Mucosa of descending colon (tissue), 3 donors: ENCODE measurements at regions not wholly inside any gene's neighbourhood (a gene's known extent, or its start where the extent isn't known, plus 50 kb on each side); places are given as distances from the start of the nearest gene placed in this dataset.

Experiments
- ATAC-seq: fragments of 200-7000 bp; cut with Tn5 transposase; one replicate; pipeline ENCODE4 v1.9.1; 2020; ENCODE audit warnings: mild to moderate bottlenecking, moderate library complexity
- DNase-seq, 3 donors: peaks; one replicate each; pipeline ENCODE4 v3.0.0-alpha.2; 2020
- H3K36me3 ChIP-seq: fragments of 200-600 bp; one replicate; pipeline ENCODE4 v1.8.0; 2021; ENCODE audit warnings: low read depth, mild to moderate bottlenecking
- H3K4me1 ChIP-seq: fragments of 200-600 bp; one replicate; pipeline ENCODE4 v1.8.0; 2021; ENCODE audit warnings: low read depth, mild to moderate bottlenecking
- H3K4me3 ChIP-seq: fragments of 200-600 bp; one replicate; pipeline ENCODE4 v1.8.0; 2021; ENCODE audit warnings: mild to moderate bottlenecking
- H3K9me3 ChIP-seq: fragments of 200-600 bp; one replicate; pipeline ENCODE4 v1.8.0; 2021; ENCODE audit warnings: mild to moderate bottlenecking
- intact Hi-C, 2 donors: fragments of 100-400 bp; cut with DNase I in 1 of 2; cut with micrococcal nuclease in 1 of 2; formaldehyde crosslinking; loops; one replicate each; pipeline versions ENCODE4 v1.11.0 to v1.11.1; 2022; cut with DNase I, micrococcal nuclease
- TF ChIP-seq, protein P1 (sequence below): fragments of 200-600 bp; IDR thresholded peaks from one replicate; pipeline ENCODE4 v1.8.0; 2022; ENCODE audit warnings: antibody characterized with exemption, mild to moderate bottlenecking
- donor health status: DM: no; HTN: no; CAD: no; lungs with moderate emphysema.
- donor health status: DM: no; HTN: no; CAD: no.
- donor health status: DM: no; HTN: yes; CAD: no.

- DNase-seq = no peak
- no peaks in the 10 kb centered on the region for H3K36me3 ChIP-seq
- intact Hi-C loops = no loop called here
- no peaks in the 10 kb centered on the region for H3K4me1 ChIP-seq
- TF ChIP-seq, protein P1, sequence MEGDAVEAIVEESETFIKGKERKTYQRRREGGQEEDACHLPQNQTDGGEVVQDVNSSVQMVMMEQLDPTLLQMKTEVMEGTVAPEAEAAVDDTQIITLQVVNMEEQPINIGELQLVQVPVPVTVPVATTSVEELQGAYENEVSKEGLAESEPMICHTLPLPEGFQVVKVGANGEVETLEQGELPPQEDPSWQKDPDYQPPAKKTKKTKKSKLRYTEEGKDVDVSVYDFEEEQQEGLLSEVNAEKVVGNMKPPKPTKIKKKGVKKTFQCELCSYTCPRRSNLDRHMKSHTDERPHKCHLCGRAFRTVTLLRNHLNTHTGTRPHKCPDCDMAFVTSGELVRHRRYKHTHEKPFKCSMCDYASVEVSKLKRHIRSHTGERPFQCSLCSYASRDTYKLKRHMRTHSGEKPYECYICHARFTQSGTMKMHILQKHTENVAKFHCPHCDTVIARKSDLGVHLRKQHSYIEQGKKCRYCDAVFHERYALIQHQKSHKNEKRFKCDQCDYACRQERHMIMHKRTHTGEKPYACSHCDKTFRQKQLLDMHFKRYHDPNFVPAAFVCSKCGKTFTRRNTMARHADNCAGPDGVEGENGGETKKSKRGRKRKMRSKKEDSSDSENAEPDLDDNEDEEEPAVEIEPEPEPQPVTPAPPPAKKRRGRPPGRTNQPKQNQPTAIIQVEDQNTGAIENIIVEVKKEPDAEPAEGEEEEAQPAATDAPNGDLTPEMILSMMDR = no peak
- H3K4me3 ChIP-seq = no peak overlapping the region
- ATAC-seq = no peak
- H3K9me3 ChIP-seq = no peaks in the 10 kb centered on the region
Measured at GRCh38 chr4:67292636-67293035, 252.7 kb downstream of the CENPC start.

GRCh38 chr4:67292045-67292444 is 253.3 kb downstream of the CENPC start:
- DNase-seq = no peak
- H3K36me3 ChIP-seq = no peaks in the 10 kb centered on the region
- no peak overlapping the region for H3K4me3 ChIP-seq
- TF ChIP-seq, protein P1 = no peak
- no peaks in the 10 kb centered on the region for H3K4me1 ChIP-seq
- ATAC-seq = no peak
- intact Hi-C loops = no loop called here
- H3K9me3 ChIP-seq = no peaks in the 10 kb centered on the region

- Histone ChIP-seq H3K4me3 (no peak overlapping the region), H3K9me3 (no peaks in the 10 kb centered on the region), H3K36me3 (no peaks in the 10 kb centered on the region), H3K4me1 (no peaks in the 10 kb centered on the region)
- DNase-seq = no peak
- intact Hi-C loops = no loop called here
- TF ChIP-seq, protein P1 = no peak
- no peak for ATAC-seq
Measured at GRCh38 chr4:67291644-67292043, 253.7 kb downstream of the CENPC start.

DNA sequence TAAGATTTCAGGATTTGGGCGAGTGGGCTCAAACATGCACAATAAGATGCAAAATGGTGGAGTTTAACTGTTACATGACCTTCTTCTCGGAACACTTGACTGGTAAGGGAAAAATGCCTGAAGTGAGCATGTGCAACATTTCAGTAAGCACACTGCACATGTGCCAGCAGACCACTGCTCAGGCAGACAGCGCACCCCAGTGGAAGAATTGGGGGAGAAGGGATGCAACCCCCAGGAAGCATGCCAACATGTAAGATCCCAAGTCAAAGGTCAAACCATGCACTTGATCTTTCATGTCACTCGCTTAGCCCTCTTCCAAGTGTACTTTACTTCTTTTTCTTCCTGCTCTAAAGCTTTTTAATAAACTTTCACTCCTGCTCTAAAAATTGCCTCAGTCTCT is 256.3 kb downstream of the CENPC start:
- Histone ChIP-seq H3K4me1 (no peaks in the 10 kb centered on the region), H3K4me3 (no peak overlapping the region), H3K9me3 (no peaks in the 10 kb centered on the region), H3K36me3 (no peaks in the 10 kb centered on the region)
- TF ChIP-seq, protein P1 = no peak
- ATAC-seq = no peak
- DNase-seq = no peak
- intact Hi-C loops = no loop called here

DNA sequence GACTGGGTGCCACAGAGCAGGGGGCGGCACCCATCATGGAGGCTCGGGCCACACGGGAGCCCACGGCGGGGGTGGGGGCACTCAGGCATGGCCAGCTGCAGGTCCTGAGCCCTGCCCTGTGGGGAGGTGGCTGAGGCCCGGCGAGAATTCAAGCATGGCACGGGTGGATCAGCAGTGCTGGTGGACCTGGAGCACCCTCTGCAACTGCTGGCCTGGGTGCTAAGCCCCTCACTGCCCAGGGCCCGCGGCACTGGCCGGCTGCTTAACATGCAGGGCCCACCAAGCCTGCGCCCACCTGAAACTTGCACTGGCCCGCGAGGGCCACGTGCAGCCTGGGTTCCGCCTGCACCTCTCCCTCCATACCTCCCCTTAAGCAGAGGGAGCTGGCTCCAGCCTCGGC is 258.6 kb downstream of the CENPC start:
- DNase-seq = no peak
- intact Hi-C loops = no loop called here
- TF ChIP-seq, protein P1 = no peak
- ATAC-seq = no peak
- Histone ChIP-seq H3K4me3 (no peak overlapping the region), H3K36me3 (no peaks in the 10 kb centered on the region), H3K9me3 (no peaks in the 10 kb centered on the region), H3K4me1 (no peaks in the 10 kb centered on the region)

DNA sequence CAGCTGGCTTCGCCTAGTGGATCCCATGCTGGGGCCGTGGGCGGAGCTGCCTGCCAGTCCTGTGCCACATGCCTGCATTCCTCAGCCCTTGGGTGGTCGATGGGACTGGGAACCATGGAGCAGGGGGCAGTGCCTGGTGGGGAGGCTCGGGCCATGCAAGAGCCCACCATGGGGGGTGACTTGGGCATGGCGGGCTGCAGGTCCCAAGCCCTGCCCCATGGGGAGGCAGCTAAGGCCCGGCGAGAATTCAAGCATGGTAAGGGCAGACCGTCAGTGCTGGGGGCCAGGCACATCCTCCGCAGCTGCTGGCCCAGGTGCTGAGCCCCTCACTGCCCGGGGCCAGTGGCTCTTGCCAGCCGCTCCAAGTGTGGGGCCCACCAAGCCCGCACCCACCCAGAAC is 262.6 kb downstream of the CENPC start:
- intact Hi-C loops = no loop called here
- no peak for ATAC-seq

More for the DNA sequence above, 262.6 kb downstream of the CENPC start:
- Histone ChIP-seq H3K36me3 (no peaks in the 10 kb centered on the region), H3K4me3 (no peak overlapping the region), H3K4me1 (no peaks in the 10 kb centered on the region), H3K9me3 (no peaks in the 10 kb centered on the region)
- TF ChIP-seq, protein P1 = no peak
- no peak for DNase-seq
